LHCN-M2 (cell line): ENCODE measurements at regions not wholly inside any gene's neighbourhood (a gene's known extent, or its start where the extent isn't known, plus 50 kb on each side); places are given as distances from the start of the nearest gene placed in this dataset.
"Not testable (repeated sequence)": the region's sequence is repeated elsewhere in the genome, so short reads cannot be mapped to it uniquely, and the experiment has no call there.

ENCODE experiments used
- DNase-seq: peaks from one replicate; pipeline ENCODE4 v3.0.0-alpha.2; 2012; ENCODE audit warnings: low read depth

DNA sequence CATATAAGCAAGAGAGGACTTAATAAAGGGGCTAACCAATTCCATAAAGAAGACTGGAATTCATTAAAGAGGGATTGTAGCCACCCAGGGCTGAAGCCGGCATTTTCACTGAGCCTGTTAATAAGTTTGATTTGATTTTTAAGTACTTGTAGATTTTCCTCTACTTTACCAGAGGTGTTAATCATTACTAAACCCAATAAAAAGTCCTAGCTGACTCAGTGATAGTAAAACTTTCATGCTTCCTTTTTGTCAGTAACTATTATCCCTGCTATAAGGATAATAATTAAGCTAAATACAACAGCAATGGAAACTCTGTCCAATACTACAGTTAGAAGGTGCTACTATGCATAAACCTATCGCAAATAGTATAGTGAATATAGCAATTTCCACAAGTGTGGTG, 260.2 kb downstream of the CEMIP2 start:
- not testable (repeated sequence) for DNase-seq

GRCh38 chr9:71506821-71507220, 261.5 kb downstream of the CEMIP2 start:
- peak; percentile 77 for DNase-seq

- DNase-seq, result peak; percentile 52
Measured at GRCh38 chr9:71504636-71505035, 263.7 kb downstream of the CEMIP2 start.

GRCh38 chr9:71498691-71499090, 269.6 kb downstream of the CEMIP2 start:
- DNase-seq, result no peak

DNA sequence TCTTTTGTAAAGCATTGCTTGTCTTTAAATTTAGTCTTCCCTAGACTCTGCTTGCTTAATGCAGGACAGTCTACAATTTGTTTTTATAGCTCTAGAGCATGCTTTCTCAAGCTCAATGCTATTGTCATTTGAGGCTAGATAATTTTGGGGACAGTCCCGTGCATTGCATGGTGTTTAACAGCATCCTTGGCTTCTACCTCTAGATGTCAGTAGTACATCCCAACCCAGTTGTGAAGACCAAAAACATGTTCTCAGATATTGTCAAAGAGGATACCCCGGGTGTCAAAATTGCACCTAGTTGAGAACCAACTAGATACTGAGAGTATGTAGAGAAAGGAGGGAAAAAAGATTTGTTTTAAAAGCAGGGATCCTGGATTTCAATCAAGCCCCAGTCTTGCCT, 277.5 kb downstream of the CEMIP2 start:
- peak; percentile 8 for DNase-seq

DNA sequence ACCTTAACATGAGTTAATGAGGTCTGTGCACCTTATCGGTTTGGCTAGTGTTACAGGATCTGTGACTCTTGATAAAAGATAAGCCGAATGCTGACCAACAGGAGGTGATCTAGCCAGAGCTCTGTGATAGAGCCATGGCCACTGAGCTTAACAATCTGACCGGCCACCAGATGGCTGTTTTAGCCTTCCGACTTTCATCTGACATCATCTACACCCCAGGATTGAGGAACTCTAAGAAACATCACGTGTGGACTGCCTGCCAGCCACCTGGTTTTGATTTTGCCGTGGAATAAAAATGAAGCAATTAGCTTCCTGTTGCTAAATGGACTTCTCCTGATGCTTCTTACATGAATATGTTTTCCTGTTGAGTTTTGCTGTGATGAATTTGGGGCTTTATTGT, 281.3 kb downstream of the CEMIP2 start:
- peak; percentile 8 for DNase-seq

- no peak for DNase-seq
Measured at GRCh38 chr9:71485326-71485725, 283.0 kb downstream of the CEMIP2 start.

DNA sequence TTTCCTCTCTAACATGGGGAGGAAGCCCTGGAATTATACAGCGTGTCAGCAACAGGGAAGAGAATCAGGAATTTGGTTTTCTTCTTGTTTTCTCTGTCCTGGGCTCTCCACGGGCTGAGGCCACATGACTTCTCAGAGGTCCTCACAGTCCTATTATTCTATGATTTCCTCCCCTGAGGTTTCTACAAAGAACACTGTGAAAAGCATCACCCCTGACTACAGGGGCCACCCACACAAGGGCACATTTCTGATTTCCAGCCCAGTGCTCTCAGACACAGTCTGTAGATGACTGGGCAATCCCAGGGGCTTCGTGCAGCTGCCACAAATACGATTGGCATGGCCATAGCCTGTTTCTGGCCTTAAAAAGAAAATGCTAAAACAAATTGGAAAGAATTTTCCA, 284.9 kb downstream of the CEMIP2 start:
- no peak for DNase-seq

- no peak for DNase-seq
Measured at GRCh38 chr9:71479621-71480020, 288.7 kb downstream of the CEMIP2 start.

- no peak for DNase-seq
Measured at GRCh38 chr9:71472400-71472799, 295.9 kb downstream of the CEMIP2 start.

- DNase-seq, result no peak
Measured at GRCh38 chr9:71465392-71465791, 302.9 kb downstream of the CEMIP2 start.

- no peak for DNase-seq
Measured at GRCh38 chr9:71459082-71459481, 309.2 kb downstream of the CEMIP2 start.

DNA sequence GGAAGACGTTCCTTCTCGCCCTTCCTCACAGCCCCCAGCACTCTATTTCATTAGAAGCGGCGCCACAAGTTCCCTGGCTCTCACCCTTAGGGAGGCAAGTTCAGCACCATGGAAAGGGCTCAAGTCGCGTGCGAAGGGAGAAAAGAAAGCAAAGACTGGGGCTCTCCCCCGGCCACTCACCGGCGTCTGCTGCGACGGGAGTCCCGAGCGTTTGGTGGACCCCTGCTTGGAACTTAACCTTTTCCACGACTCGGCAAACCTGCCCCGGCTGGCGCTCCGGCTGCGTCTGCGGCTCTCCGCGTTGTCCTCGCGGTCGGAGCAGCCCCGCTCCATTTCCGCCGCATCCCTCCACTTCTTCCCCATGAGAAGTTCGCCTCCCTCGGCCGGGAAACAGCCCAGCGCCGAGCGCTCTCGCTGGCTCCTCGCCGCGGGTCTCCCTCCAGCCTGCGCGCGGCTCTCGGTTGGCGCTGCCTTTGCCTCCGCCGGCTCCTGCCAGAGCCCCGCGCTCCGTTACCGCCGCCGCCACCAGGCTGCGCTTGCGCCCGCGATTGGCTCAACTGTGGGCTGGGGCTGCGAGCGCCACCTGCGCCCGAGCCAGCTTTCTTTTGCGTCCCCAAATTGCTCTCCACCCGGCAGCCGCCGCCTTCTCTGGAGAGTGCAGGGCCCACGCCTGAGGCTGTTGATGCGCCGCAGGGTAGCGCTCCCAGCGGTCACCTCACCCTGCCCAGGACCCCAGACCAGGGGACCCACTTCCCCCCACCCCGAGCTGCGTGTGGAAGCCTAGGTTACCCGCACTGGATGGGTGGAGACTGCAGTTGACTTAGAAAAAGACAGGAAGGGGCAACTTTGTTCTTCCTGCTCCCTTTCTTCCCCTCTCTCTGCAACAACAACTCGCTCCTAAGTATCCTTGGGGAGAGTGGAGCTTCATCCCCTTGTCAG, 321.6 kb downstream of the CEMIP2 start:
- peak; percentile 34 for DNase-seq

- DNase-seq, result no peak
Measured at GRCh38 chr9:71446106-71446472, 322.2 kb downstream of the CEMIP2 start.

DNA sequence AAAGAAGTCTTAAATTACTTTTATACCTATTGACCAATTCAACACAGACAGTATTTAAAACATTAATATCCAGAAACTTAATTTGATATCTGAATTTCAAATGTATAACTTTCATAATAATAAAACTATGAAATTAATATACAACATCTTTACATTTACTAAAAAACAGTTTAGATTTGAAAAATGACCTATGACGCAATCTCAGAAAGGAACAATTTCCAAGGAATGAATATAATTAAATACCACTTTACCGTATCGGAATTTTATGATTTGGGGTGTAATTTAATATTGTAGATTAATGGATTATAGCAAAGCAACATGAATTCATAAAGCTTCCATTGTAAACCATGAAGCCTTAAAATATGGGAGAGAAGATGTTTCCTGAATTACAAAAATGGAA, 321.5 kb upstream of the TRPM3 start:
- DNase-seq, result no peak

GRCh38 chr9:71441266-71441665, 319.8 kb upstream of the TRPM3 start:
- DNase-seq, result no peak

GRCh38 chr9:71431931-71432330, 310.5 kb upstream of the TRPM3 start:
- DNase-seq, result peak; percentile 2

- not testable (repeated sequence) for DNase-seq
Measured at GRCh38 chr9:71407341-71407740, 285.9 kb upstream of the TRPM3 start.

DNA sequence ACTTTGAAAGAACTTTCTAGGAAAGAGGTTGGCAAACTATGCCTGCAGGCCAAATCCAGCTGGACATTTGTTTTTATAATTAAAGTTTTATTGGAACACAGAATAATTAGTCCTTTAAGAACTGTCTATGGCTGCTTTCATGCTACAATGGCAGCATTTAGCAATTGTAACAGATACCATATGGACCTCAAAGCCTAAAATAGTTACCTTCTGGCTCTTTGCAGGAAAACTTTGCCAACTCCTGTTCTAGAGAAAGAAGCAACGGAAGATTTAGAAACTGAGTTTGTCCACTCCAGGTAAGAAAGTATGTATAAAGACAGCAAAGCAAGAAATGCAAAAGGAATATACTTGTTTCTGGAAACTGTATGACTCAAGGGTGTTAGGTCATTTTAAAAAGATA, 281.7 kb upstream of the TRPM3 start:
- no peak for DNase-seq

DNA sequence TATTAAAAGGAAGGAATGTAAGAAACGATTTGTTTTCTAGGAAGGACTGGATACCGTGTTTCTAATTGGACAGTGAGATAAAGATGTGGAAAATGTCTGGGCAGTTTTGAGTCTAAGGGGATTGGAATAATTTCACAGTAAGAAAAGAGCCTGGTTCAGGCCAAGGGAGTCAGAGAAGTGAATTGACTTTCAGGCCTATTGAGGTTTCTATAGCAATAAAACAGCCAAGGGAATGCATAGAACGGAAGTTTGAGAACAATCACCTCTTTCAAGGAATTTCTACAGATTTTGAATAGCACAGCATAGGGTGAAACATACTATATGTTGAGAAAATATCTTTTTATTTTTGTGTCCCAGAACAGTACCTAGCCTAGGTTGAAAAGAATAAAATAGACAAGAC, 271.6 kb upstream of the TRPM3 start:
- DNase-seq, result no peak

DNA sequence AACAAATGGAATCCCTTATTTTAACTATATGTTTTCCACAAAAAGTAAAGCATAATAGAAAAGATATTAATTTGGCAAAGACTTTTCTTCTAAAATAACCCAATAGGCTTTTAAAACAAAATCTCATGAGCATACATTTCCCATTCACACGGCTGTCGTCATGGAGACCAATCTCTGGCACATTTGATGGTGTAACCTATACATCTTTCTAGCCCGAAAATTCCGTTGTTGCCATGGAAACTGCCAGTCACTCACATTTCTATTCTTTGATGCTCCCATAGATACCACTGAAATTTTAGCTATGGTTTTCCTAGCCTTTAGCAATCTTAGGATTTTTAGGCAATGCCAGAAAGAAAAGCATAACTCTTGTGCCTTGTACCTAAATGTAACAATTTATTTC, 262.9 kb upstream of the TRPM3 start:
- no peak for DNase-seq

- no peak for DNase-seq
Measured at GRCh38 chr9:71383308-71383940, 262.0 kb upstream of the TRPM3 start.

- no peak for DNase-seq
Measured at GRCh38 chr9:71368157-71368556, 246.7 kb upstream of the TRPM3 start.
